ENCODE measurements at regions not wholly inside any gene's neighbourhood (a gene's known extent, or its start where the extent isn't known, plus 50 kb on each side); places are given as distances from the start of the nearest gene placed in this dataset.

Small RNA genes lying in the stretch of these regions (small RNA-seq; reads per million reads assigned to genes)
- gene RF02109 (0 reads per million in 4 donors), gene RF02110 (0 reads per million in 4 donors)
